Osteocyte (in vitro differentiated cells): ENCODE measurements at regions not wholly inside any gene's neighbourhood (a gene's known extent, or its start where the extent isn't known, plus 50 kb on each side); places are given as distances from the start of the nearest gene placed in this dataset.

Source experiments
- DNase-seq: peaks from one replicate; pipeline ENCODE4 v3.0.0; 2021; ENCODE audit warnings: mixed read lengths; ENCODE audit not compliant: unreplicated experiment; ENCODE audit errors: extremely low spot score
- H3K27ac Mint-ChIP-seq: one replicate; pipeline ENCODE4 v1.8.0; 2021; ENCODE audit warnings: mild to moderate bottlenecking, mixed read lengths; ENCODE audit not compliant: unreplicated experiment
- H3K27me3 Mint-ChIP-seq: one replicate; pipeline ENCODE4 v1.8.0; 2021; ENCODE audit warnings: mixed read lengths; ENCODE audit not compliant: unreplicated experiment
- H3K36me3 Mint-ChIP-seq: one replicate; pipeline ENCODE4 v1.8.0; 2021; ENCODE audit warnings: mixed read lengths; ENCODE audit not compliant: unreplicated experiment
- H3K4me1 Mint-ChIP-seq: one replicate; pipeline ENCODE4 v1.8.0; 2021; ENCODE audit warnings: mixed read lengths; ENCODE audit not compliant: unreplicated experiment
- H3K4me3 Mint-ChIP-seq: one replicate; pipeline ENCODE4 v1.8.0; 2021; ENCODE audit warnings: mild to moderate bottlenecking, moderate library complexity, mixed read lengths; ENCODE audit not compliant: unreplicated experiment
- H3K9me3 Mint-ChIP-seq: one replicate; pipeline ENCODE4 v1.8.0; 2021; ENCODE audit warnings: mixed read lengths; ENCODE audit not compliant: unreplicated experiment
- TF ChIP-seq, protein P1 (sequence below): fragments of 200-600 bp; sonication (generic); IDR thresholded peaks from 2 replicates; pipeline ENCODE4 v1.5.0; 2021; ENCODE audit warnings: antibody characterized with exemption, mild to moderate bottlenecking, moderate library complexity

- no peak for DNase-seq
- no peak overlapping the region for H3K27ac Mint-ChIP-seq
These were observed 106.2 kb upstream of the DLX2 start for GRCh38 chr2:172208791-172209325.

GRCh38 chr2:172210599-172210998 is 107.9 kb upstream of the DLX2 start:
- H3K4me3 Mint-ChIP-seq, result no peak overlapping the region
- peaks cover 10% of the 10 kb centered on the region for H3K4me1 Mint-ChIP-seq
- no peaks in the 10 kb centered on the region for H3K36me3 Mint-ChIP-seq
- H3K27me3 Mint-ChIP-seq, result no peaks in the 10 kb centered on the region
- TF ChIP-seq, protein P1, sequence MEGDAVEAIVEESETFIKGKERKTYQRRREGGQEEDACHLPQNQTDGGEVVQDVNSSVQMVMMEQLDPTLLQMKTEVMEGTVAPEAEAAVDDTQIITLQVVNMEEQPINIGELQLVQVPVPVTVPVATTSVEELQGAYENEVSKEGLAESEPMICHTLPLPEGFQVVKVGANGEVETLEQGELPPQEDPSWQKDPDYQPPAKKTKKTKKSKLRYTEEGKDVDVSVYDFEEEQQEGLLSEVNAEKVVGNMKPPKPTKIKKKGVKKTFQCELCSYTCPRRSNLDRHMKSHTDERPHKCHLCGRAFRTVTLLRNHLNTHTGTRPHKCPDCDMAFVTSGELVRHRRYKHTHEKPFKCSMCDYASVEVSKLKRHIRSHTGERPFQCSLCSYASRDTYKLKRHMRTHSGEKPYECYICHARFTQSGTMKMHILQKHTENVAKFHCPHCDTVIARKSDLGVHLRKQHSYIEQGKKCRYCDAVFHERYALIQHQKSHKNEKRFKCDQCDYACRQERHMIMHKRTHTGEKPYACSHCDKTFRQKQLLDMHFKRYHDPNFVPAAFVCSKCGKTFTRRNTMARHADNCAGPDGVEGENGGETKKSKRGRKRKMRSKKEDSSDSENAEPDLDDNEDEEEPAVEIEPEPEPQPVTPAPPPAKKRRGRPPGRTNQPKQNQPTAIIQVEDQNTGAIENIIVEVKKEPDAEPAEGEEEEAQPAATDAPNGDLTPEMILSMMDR, result no peak
- H3K27ac Mint-ChIP-seq, result no peak overlapping the region
- H3K9me3 Mint-ChIP-seq, result no peaks in the 10 kb centered on the region
- DNase-seq, result no peak

More at GRCh38 chr2:172208791-172209325, 106.2 kb upstream of the DLX2 start:
- Mint-ChIP-seq H3K4me1 (peaks cover 10% of the 10 kb centered on the region), H3K9me3 (no peaks in the 10 kb centered on the region), H3K36me3 (no peaks in the 10 kb centered on the region), H3K27me3 (no peaks in the 10 kb centered on the region), H3K4me3 (no peak overlapping the region)
- TF ChIP-seq, protein P1, result no peak

DNA sequence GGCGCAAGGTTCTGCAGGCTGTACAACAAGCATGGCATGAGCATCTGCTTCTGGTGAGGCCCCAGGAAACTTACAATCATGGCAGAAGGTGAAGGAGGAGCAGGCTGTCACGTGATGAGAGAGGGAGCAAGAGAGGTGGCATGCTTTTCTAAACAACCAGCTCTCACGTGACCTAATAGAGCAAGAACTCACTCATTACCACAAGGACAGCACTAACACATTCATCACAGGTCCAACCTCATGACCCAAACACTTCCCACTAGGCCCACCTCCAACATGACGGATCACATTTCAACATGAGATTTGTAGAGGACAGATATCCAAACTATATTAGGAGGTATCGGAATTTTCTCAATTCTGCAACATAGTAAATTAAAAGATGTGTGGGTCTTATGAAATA is 108.8 kb upstream of the DLX2 start:
- no peak for DNase-seq
- Mint-ChIP-seq H3K4me1 (peaks cover 10% of the 10 kb centered on the region), H3K4me3 (no peak overlapping the region)

GRCh38 chr2:172213116-172213860 is 110.6 kb upstream of the DLX2 start:
- Mint-ChIP-seq H3K27me3 (no peaks in the 10 kb centered on the region), H3K27ac (no peak overlapping the region), H3K4me3 (no peak overlapping the region), H3K9me3 (no peaks in the 10 kb centered on the region), H3K36me3 (no peaks in the 10 kb centered on the region), H3K4me1 (peaks cover 10% of the 10 kb centered on the region)
- no peak for DNase-seq
- TF ChIP-seq, protein P1, result no peak

More for the DNA sequence above, 108.8 kb upstream of the DLX2 start:
- no peak overlapping the region for H3K27ac Mint-ChIP-seq
- no peaks in the 10 kb centered on the region for H3K36me3 Mint-ChIP-seq
- H3K27me3 Mint-ChIP-seq, result no peaks in the 10 kb centered on the region
- H3K9me3 Mint-ChIP-seq, result no peaks in the 10 kb centered on the region
- TF ChIP-seq, protein P1, result no peak

- Mint-ChIP-seq H3K36me3 (no peaks in the 10 kb centered on the region), H3K4me1 (peaks cover 3% of the 10 kb centered on the region), H3K4me3 (no peak overlapping the region), H3K9me3 (no peaks in the 10 kb centered on the region), H3K27me3 (no peaks in the 10 kb centered on the region), H3K27ac (no peak overlapping the region)
- TF ChIP-seq, protein P1, result no peak
- no peak for DNase-seq
These were observed 111.6 kb upstream of the DLX2 start for GRCh38 chr2:172214252-172214651.
